IgD-negative memory B cell (primary cell): ENCODE measurements at regions not wholly inside any gene's neighbourhood (a gene's known extent, or its start where the extent isn't known, plus 50 kb on each side); places are given as distances from the start of the nearest gene placed in this dataset.

Experiments
- H3K27ac Mint-ChIP-seq, 3 donors: one replicate each; pipeline ENCODE4 v1.8.0; 2020 to 2022; ENCODE audit warnings: mild to moderate bottlenecking in 3 of 3, mixed read lengths in 3 of 3, moderate library complexity in 1 of 3
- H3K27me3 Mint-ChIP-seq: one replicate; pipeline ENCODE4 v1.8.0; 2021; ENCODE audit warnings: mixed read lengths
- H3K36me3 Mint-ChIP-seq: one replicate; pipeline ENCODE4 v1.8.0; 2020; ENCODE audit warnings: mild to moderate bottlenecking, mixed read lengths
- H3K4me1 Mint-ChIP-seq, 3 donors: one replicate each; pipeline ENCODE4 v1.8.0; 2020 to 2022; ENCODE audit warnings: mixed read lengths in 3 of 3, mild to moderate bottlenecking in 1 of 3
- H3K4me3 Mint-ChIP-seq, 4 donors: one replicate each; pipeline ENCODE4 v1.8.0; 2020 to 2022; ENCODE audit warnings: mild to moderate bottlenecking in 4 of 4, mixed read lengths in 4 of 4, moderate library complexity in 3 of 4
- H3K9me3 Mint-ChIP-seq, 3 donors: one replicate each; pipeline ENCODE4 v1.8.0; 2020 to 2021; ENCODE audit warnings: mixed read lengths in 3 of 3, mild to moderate bottlenecking in 1 of 3

DNA sequence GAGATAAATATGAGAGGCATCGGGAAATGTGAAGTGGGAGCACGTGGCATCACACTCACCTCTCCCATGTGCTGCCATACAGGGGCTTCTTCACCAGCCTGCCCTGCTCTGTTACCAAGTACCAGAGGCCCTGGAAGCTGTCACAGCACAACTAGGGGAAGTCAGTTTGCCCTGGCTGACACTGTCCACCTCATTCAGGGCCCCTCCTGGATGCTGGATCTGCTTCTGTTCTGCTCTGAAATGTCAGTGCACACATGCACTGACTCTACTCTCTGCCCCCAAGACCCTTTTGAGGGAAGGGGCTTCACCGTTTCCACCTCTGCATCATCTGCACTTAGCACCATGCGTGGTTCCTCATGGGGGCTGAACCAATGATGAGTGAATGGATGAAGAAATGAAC lies 311.1 kb downstream of the EN1 start:
- no peaks in the 10 kb centered on the region for H3K9me3 Mint-ChIP-seq
- no peaks in the 10 kb centered on the region for H3K4me1 Mint-ChIP-seq
- no peak overlapping the region for H3K4me3 Mint-ChIP-seq
- peaks cover 2% of the 10 kb centered on the region for H3K27me3 Mint-ChIP-seq
- no peaks in the 10 kb centered on the region for H3K36me3 Mint-ChIP-seq
- no peak overlapping the region for H3K27ac Mint-ChIP-seq

- Mint-ChIP-seq H3K9me3 (no peaks in the 10 kb centered on the region), H3K4me3 (no peak overlapping the region), H3K36me3 (no peaks in the 10 kb centered on the region), H3K4me1 (no peaks in the 10 kb centered on the region), H3K27me3 (peaks cover 2% of the 10 kb centered on the region), H3K27ac (peak overlapping the region in 1 of 3 donors; percentile 59)
Measured at GRCh38 chr2:118535818-118536212, 311.6 kb downstream of the EN1 start.

GRCh38 chr2:118535171-118535817 lies 312.2 kb downstream of the EN1 start:
- H3K9me3 Mint-ChIP-seq, result no peaks in the 10 kb centered on the region
- no peak overlapping the region for H3K4me3 Mint-ChIP-seq

DNA sequence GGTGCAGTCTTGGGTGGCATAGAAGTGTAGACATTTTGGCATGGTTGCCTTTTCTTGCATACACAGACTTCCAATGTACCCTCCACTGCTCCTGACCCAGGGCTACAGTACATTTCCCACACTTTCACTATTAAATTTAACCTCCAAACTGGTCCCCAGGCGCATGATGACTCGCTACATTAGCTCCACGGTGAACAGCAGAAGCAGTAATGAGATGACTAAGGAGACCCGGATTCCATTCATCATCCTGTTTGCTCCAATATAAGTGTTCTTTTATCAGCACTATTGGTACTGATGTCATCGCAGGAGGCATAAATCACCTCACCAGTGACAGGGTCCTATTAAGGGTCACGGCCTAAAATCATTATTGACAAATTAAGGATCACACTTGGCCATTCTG lies 316.5 kb downstream of the EN1 start:
- Mint-ChIP-seq H3K27me3 (peaks cover 2% of the 10 kb centered on the region), H3K4me3 (no peak overlapping the region), H3K36me3 (no peaks in the 10 kb centered on the region), H3K27ac (no peak overlapping the region), H3K9me3 (peaks cover 0 to 4% (median 0%) of the 10 kb centered on the region in 3 donors), H3K4me1 (peaks cover 0 to 3% (median 0%) of the 10 kb centered on the region in 3 donors)

More at GRCh38 chr2:118535171-118535817, 312.2 kb downstream of the EN1 start:
- Mint-ChIP-seq H3K4me1 (no peaks in the 10 kb centered on the region), H3K27me3 (peaks cover 2% of the 10 kb centered on the region), H3K27ac (peak overlapping the region in 1 of 3 donors; percentile 59), H3K36me3 (no peaks in the 10 kb centered on the region)

DNA sequence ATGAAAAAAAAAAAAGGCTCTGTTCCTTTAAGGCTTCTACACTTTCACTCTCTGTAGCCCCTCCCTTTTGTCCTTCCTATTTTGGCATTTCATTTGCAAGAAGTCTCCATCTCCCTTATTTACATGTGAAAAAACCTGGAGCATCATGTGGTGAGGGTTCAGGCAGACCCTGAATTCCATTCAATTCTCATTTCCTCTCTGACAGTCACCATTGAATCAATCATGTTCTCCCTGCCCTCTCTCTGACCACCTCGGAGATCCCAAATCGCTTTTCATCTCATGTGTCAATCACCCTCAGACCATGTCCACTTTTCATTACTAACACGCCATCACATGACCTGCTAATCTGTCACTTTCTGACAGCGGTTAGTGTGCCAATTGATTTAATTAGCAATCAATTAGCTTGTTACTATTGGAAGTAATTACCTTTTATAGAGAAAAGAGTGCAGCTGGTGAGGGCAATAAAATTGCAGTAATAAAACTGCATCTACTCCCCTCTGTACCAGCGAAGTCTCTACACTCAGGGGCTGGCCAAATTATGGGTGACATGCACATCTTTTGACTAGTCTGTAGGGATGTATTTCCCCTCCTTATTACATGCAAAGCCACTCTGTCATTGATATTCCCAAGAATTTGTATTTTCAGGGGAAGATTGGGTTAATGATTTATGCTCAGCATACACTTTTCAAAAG lies 317.4 kb downstream of the EN1 start:
- Mint-ChIP-seq H3K36me3 (no peaks in the 10 kb centered on the region), H3K4me1 (peaks cover 0 to 3% (median 0%) of the 10 kb centered on the region in 3 donors), H3K27me3 (no peaks in the 10 kb centered on the region), H3K9me3 (peaks cover 0 to 4% (median 0%) of the 10 kb centered on the region in 3 donors), H3K27ac (no peak overlapping the region), H3K4me3 (no peak overlapping the region)

- peaks cover 0 to 3% (median 0%) of the 10 kb centered on the region in 3 donors for H3K4me1 Mint-ChIP-seq
- peaks cover 3% of the 10 kb centered on the region for H3K27me3 Mint-ChIP-seq
- H3K36me3 Mint-ChIP-seq, result no peaks in the 10 kb centered on the region
- H3K4me3 Mint-ChIP-seq, result no peak overlapping the region
- H3K27ac Mint-ChIP-seq, result peak overlapping the region in 1 of 3 donors; percentile 37
- peaks cover 0 to 6% (median 0%) of the 10 kb centered on the region in 3 donors for H3K9me3 Mint-ChIP-seq
Measured at GRCh38 chr2:118527571-118527970, 319.9 kb downstream of the EN1 start.

DNA sequence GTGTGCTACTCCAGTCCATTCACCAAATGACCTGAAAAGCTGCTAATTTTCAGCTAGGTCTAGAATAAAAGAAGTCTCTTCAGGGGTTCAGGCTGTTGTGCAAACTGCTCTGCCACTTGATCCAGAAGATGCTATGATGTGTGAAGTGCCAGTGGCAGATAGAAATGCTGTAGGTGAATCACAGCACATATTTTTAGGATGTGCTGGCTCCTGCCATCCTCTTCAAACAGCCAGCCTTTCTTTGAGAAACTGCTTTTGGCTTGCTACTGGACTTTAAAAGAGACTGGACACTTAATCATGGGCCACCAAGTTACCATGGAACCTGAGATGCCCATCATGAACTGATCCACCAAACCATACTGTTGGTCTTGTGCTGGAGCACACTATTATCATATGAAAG lies 322.1 kb downstream of the EN1 start:
- Mint-ChIP-seq H3K4me1 (peaks cover 0 to 3% (median 0%) of the 10 kb centered on the region in 3 donors), H3K9me3 (peaks cover 4 to 11% (median 9%) of the 10 kb centered on the region in 3 donors), H3K4me3 (no peak overlapping the region), H3K27ac (no peak overlapping the region), H3K36me3 (no peaks in the 10 kb centered on the region), H3K27me3 (peaks cover 3% of the 10 kb centered on the region)

- Mint-ChIP-seq H3K27ac (no peak overlapping the region), H3K4me3 (peak overlapping the region in 1 of 4 donors; percentile 9), H3K9me3 (peaks cover 4 to 10% (median 10%) of the 10 kb centered on the region in 3 donors), H3K27me3 (peaks cover 3% of the 10 kb centered on the region), H3K36me3 (no peaks in the 10 kb centered on the region), H3K4me1 (peaks cover 0 to 1% (median 0%) of the 10 kb centered on the region in 3 donors)
Measured at GRCh38 chr2:118524911-118525310, 322.5 kb downstream of the EN1 start.

DNA sequence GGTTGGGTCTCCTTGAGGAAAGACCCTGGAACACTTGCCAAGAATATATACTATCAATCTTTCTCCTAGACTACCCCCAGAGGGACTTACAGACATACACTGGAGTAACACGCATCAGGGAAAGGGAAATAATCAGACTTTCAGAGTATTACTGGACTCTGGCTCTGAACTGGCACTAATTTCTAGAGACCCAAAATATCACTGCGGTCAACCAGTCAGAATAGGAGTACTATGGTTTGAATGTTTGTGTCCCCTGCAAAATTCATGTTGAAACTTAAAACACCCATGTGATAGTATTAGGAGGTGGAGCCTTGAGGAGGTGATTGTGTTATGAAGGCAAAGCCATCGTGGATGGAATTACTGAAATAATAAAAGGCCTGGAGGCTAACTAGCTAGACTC lies 323.7 kb downstream of the EN1 start:
- no peaks in the 10 kb centered on the region for H3K4me1 Mint-ChIP-seq
- peaks cover 3% of the 10 kb centered on the region for H3K27me3 Mint-ChIP-seq
- H3K36me3 Mint-ChIP-seq, result no peaks in the 10 kb centered on the region
- peaks cover 4 to 11% (median 9%) of the 10 kb centered on the region in 3 donors for H3K9me3 Mint-ChIP-seq
- no peak overlapping the region for H3K4me3 Mint-ChIP-seq
- H3K27ac Mint-ChIP-seq, result no peak overlapping the region

DNA sequence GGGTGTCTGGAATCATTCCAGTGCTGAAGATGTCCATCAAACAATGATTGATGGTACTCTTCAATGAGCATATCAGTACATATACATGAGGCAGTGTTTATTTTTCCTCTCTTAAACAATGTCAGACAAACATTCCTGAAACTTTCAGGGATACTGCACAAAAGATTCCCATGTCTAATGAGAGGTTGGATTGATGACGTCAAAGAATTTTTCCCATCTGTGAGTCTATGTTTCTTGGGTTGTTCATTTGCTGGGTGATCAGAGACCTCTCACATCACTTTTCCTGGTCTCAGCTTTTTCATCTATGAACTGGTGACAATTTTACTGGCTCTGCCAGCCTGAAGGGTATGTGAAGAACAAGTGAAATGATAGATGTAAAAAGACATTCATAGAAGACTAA lies 325.5 kb downstream of the EN1 start:
- no peaks in the 10 kb centered on the region for H3K4me1 Mint-ChIP-seq
- no peaks in the 10 kb centered on the region for H3K36me3 Mint-ChIP-seq
- no peak overlapping the region for H3K4me3 Mint-ChIP-seq
- no peak overlapping the region for H3K27ac Mint-ChIP-seq
- peaks cover 4 to 13% (median 7%) of the 10 kb centered on the region in 3 donors for H3K9me3 Mint-ChIP-seq
- peaks cover 3% of the 10 kb centered on the region for H3K27me3 Mint-ChIP-seq

DNA sequence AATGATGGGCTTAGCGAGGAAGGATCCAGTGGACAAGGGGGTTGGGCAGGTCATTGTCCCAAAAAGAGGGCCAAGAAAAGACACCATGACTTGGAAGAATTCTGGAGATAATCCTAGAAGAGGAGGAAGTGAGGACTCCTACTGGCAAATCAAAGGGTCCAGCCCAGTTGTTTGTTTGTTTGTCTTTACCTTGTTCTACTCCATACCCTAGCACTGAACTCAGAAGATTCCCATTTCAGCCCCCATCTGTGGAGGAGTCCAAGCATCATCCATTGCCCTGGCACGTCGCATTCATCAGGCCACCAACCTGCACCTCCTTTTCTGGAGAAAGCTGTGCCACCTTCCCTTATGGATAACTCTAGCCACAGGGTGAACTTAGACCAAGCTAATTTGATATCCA lies 326.2 kb downstream of the EN1 start:
- no peaks in the 10 kb centered on the region for H3K36me3 Mint-ChIP-seq
- H3K27ac Mint-ChIP-seq, result no peak overlapping the region
- H3K4me1 Mint-ChIP-seq, result no peaks in the 10 kb centered on the region
- peaks cover 4 to 13% (median 7%) of the 10 kb centered on the region in 3 donors for H3K9me3 Mint-ChIP-seq
- no peak overlapping the region for H3K4me3 Mint-ChIP-seq
- H3K27me3 Mint-ChIP-seq, result peaks cover 3% of the 10 kb centered on the region

DNA sequence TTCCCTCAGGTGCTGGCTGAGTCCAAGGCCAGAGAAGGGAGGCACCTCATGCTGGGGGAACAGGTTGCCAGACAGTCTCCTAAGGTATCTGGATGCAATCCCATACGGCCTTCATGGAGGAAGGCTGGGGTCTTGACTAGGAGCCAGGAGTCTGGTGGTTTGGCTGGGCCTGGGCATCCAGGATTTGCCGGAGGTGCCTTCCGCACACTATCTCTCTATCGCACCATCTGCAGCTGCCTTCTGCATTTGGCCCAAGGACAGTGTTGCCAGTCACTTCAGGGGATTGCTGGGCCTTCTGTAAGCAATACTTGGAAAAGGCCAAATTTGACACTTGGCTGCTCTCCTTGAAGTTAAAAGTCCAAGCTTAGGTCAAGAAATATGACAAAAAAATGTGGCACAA lies 327.2 kb downstream of the EN1 start:
- H3K4me1 Mint-ChIP-seq, result no peaks in the 10 kb centered on the region
- H3K9me3 Mint-ChIP-seq, result peaks cover 4 to 13% (median 7%) of the 10 kb centered on the region in 3 donors
- no peaks in the 10 kb centered on the region for H3K36me3 Mint-ChIP-seq
- H3K27me3 Mint-ChIP-seq, result peaks cover 3% of the 10 kb centered on the region
- H3K27ac Mint-ChIP-seq, result no peak overlapping the region
- H3K4me3 Mint-ChIP-seq, result no peak overlapping the region

DNA sequence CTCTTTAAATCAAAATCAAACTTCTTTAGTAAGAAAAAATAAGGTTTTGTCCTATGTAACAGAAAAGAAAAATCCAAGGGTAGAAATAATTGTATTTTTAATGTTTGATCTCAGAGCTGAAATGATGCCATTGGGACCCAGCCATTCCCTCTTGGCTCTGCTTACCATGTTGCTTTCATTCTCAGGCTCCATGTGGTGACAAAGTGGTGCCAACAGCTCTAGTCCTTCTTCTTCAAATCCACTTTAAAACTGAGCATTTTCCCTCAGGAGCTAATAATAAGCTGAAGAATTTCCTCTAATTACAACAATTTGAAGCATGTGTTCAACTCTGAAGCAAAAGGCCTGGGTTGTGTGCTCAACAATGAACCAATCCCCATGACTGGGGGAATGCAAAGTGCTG lies 327.9 kb downstream of the EN1 start:
- Mint-ChIP-seq H3K27me3 (no peaks in the 10 kb centered on the region), H3K36me3 (no peaks in the 10 kb centered on the region), H3K4me1 (no peaks in the 10 kb centered on the region), H3K9me3 (peaks cover 4 to 13% (median 9%) of the 10 kb centered on the region in 3 donors), H3K4me3 (no peak overlapping the region), H3K27ac (no peak overlapping the region)

GRCh38 chr2:118510807-118511206 lies 336.6 kb downstream of the EN1 start:
- Mint-ChIP-seq H3K4me1 (no peaks in the 10 kb centered on the region), H3K27ac (no peak overlapping the region), H3K36me3 (no peaks in the 10 kb centered on the region), H3K9me3 (peaks cover 0 to 5% (median 0%) of the 10 kb centered on the region in 3 donors), H3K4me3 (no peak overlapping the region), H3K27me3 (peaks cover 3% of the 10 kb centered on the region)

DNA sequence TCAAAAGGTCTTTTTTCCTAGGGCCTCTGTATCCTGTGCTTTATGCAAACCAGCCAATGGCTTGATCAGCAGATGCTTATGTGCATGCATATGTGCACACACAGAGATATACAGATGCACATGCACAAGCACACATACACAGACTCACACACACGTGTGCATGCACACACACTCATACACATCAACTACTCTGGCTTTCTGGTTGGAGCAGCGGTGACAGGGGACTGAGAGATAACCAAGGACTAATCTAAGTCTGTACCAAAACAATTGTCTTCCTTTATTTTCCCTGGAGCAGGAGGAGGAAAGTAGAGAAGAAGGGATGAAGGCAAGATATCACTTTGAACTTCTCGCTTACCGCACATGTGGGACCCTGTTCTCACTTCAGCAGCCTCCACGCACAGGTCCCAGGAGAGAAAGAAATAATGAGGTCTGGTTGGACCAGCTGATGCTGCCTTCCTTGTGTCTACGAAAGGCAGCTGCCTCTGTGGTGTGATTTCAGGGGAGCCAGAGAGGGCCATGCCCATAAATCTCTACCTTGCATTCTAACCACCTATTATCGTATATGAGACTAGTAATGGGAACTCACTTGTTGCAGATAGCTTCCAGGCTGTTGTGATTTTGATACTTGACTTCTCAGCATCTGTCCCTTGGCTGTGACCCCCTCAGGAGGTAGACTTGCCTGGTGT lies 338.0 kb downstream of the EN1 start:
- no peaks in the 10 kb centered on the region for H3K4me1 Mint-ChIP-seq
- peaks cover 3% of the 10 kb centered on the region for H3K27me3 Mint-ChIP-seq
- peaks cover 0 to 3% (median 0%) of the 10 kb centered on the region in 3 donors for H3K9me3 Mint-ChIP-seq
- no peak overlapping the region for H3K27ac Mint-ChIP-seq
- no peak overlapping the region for H3K4me3 Mint-ChIP-seq
- H3K36me3 Mint-ChIP-seq, result no peaks in the 10 kb centered on the region
